T follicular helper cell (primary cell): ENCODE measurements at regions not wholly inside any gene's neighbourhood (a gene's known extent, or its start where the extent isn't known, plus 50 kb on each side); places are given as distances from the start of the nearest gene placed in this dataset.

Experiments
- DNase-seq: peaks from one replicate; pipeline ENCODE4 v3.0.0-alpha.2; 2020; ENCODE audit warnings: low read depth

GRCh38 chr12:92089559-92089958 is 56.1 kb downstream of the BTG1 start:
- no peak for DNase-seq

GRCh38 chr12:92088805-92089204 is 56.8 kb downstream of the BTG1 start:
- no peak for DNase-seq

- no peak for DNase-seq
Observed at GRCh38 chr12:92085736-92086040, 60.0 kb downstream of the BTG1 start.

- DNase-seq, result no peak
Observed at GRCh38 chr12:92085040-92085735, 60.5 kb downstream of the BTG1 start.

GRCh38 chr12:92080911-92081285 is 64.7 kb downstream of the BTG1 start:
- no peak for DNase-seq

- no peak for DNase-seq
Observed at GRCh38 chr12:92079054-92079385, 66.6 kb downstream of the BTG1 start.

GRCh38 chr12:92078167-92079053 is 67.2 kb downstream of the BTG1 start:
- no peak for DNase-seq

- DNase-seq, result no peak
Observed at GRCh38 chr12:92077530-92077929, 68.1 kb downstream of the BTG1 start.

- no peak for DNase-seq
Observed at GRCh38 chr12:92076101-92076500, 69.5 kb downstream of the BTG1 start.

- no peak for DNase-seq
Observed at GRCh38 chr12:92075425-92075914, 70.2 kb downstream of the BTG1 start.

GRCh38 chr12:92074889-92075288 is 70.8 kb downstream of the BTG1 start:
- DNase-seq, result no peak

- no peak for DNase-seq
Observed at GRCh38 chr12:92073094-92073493, 72.6 kb downstream of the BTG1 start.

- DNase-seq, result no peak
Observed at GRCh38 chr12:92072112-92072511, 73.5 kb downstream of the BTG1 start.

GRCh38 chr12:92070864-92071445 is 74.7 kb downstream of the BTG1 start:
- DNase-seq, result no peak

- no peak for DNase-seq
Observed at GRCh38 chr12:92070054-92070863, 75.4 kb downstream of the BTG1 start.

- DNase-seq, result no peak
Observed at GRCh38 chr12:92068459-92068858, 77.2 kb downstream of the BTG1 start.

GRCh38 chr12:92065639-92066038 is 80.0 kb downstream of the BTG1 start:
- no peak for DNase-seq

GRCh38 chr12:92065018-92065499 is 80.6 kb downstream of the BTG1 start:
- DNase-seq, result peak; percentile 28

GRCh38 chr12:92064422-92064821 is 81.2 kb downstream of the BTG1 start:
- DNase-seq, result no peak

GRCh38 chr12:92063641-92064040 is 82.0 kb downstream of the BTG1 start:
- no peak for DNase-seq

- DNase-seq, result no peak
Observed at GRCh38 chr12:92062539-92063493, 82.8 kb downstream of the BTG1 start.
